Caco-2 (cell line): ENCODE measurements at regions not wholly inside any gene's neighbourhood (a gene's known extent, or its start where the extent isn't known, plus 50 kb on each side); places are given as distances from the start of the nearest gene placed in this dataset.

Experiments
- BruUV-seq: library from RNA; stranded (reverse); fragments of 400-500 nt; replicated peaks from 2 replicates; lab custom pipeline; 2021; lab: Mats Ljungman, UMichigan
- CTCF ChIA-PET: fragments of 300-600 bp; sonication (Branson Sonifier 250); formaldehyde crosslinking; loops from one replicate; lab custom pipeline; 2022; ENCODE audit warnings: antibody characterized with exemption; lab: Charles Lee
- POLR2A ChIA-PET: fragments of 300-600 bp; sonication (Branson Sonifier 250); formaldehyde crosslinking; loops from one replicate; lab custom pipeline; 2022; ENCODE audit warnings: antibody characterized with exemption; lab: Charles Lee
- DNase-seq, 2 experiments: peaks; one replicate each; pipeline versions ENCODE4 v3.0.0 to v3.0.0-alpha.2; 2020 to 2022
- H3K27me3 ChIP-seq: replicated peaks from 2 replicates; pipeline ENCODE4 v1.6.0; 2011; ENCODE audit warnings: low read length; ENCODE audit not compliant: control insufficient read depth, insufficient read depth
- H3K36me3 ChIP-seq: 2 replicates; pipeline ENCODE4 v1.5.1; 2011; ENCODE audit warnings: low read length; ENCODE audit not compliant: control insufficient read depth, insufficient read depth
- H3K4me1 ChIP-seq: fragments of 250-450 bp; sonication (Bioruptor Pico); 2 replicates; pipeline ENCODE4 v1.5.1; 2020; ENCODE audit warnings: mild to moderate bottlenecking
- H3K4me3 ChIP-seq: 2 replicates; pipeline ENCODE4 v1.5.1; 2011; ENCODE audit warnings: low read depth, mild to moderate bottlenecking, control low read depth, low read length
- H3K9me3 ChIP-seq: fragments of 250-450 bp; sonication (Bioruptor Pico); 2 replicates; pipeline ENCODE4 v1.5.1; 2020; ENCODE audit warnings: mild to moderate bottlenecking, moderate library complexity
- H3K27ac Mint-ChIP-seq: one replicate; pipeline ENCODE4 v1.8.0; 2022; ENCODE audit warnings: mixed read lengths; ENCODE audit not compliant: unreplicated experiment
- H3K27me3 Mint-ChIP-seq: one replicate; pipeline ENCODE4 v1.8.0; 2022; ENCODE audit warnings: mixed read lengths; ENCODE audit not compliant: insufficient read depth, unreplicated experiment
- H3K36me3 Mint-ChIP-seq: one replicate; pipeline ENCODE4 v1.8.0; 2022; ENCODE audit warnings: mild to moderate bottlenecking, mixed read lengths; ENCODE audit not compliant: insufficient read depth, unreplicated experiment
- H3K4me1 Mint-ChIP-seq: one replicate; pipeline ENCODE4 v1.8.0; 2022; ENCODE audit warnings: low read depth, mixed read lengths; ENCODE audit not compliant: unreplicated experiment
- H3K4me3 Mint-ChIP-seq: one replicate; pipeline ENCODE4 v1.8.0; 2022; ENCODE audit warnings: mild to moderate bottlenecking, moderate library complexity, mixed read lengths; ENCODE audit not compliant: unreplicated experiment
- H3K9me3 Mint-ChIP-seq: one replicate; pipeline ENCODE4 v1.8.0; 2022; ENCODE audit warnings: mixed read lengths; ENCODE audit not compliant: unreplicated experiment
- CTCF ChIP-seq, 2 experiments: fragments of 200-600 bp in 1 of 2; IDR thresholded peaks; 1 replicate in 1 of 2; 2 replicates in 1 of 2; pipeline versions ENCODE4 v1.5.1 to v1.8.0; 2011 to 2022; ENCODE audit warnings: antibody characterized with exemption in 1 of 2, control low read depth in 1 of 2, inconsistent platforms in 1 of 2, low read depth in 1 of 2, low read length in 1 of 2, mild to moderate bottlenecking in 1 of 2, moderate library complexity in 1 of 2; ENCODE audit not compliant: insufficient read depth in 1 of 2, severe bottlenecking in 1 of 2, unreplicated experiment in 1 of 2
- intact Hi-C: fragments of 100-400 bp; cut with micrococcal nuclease; formaldehyde crosslinking; loops from one replicate; pipeline ENCODE4 v1.10.0; 2022; ENCODE audit not compliant: unreplicated experiment

DNA sequence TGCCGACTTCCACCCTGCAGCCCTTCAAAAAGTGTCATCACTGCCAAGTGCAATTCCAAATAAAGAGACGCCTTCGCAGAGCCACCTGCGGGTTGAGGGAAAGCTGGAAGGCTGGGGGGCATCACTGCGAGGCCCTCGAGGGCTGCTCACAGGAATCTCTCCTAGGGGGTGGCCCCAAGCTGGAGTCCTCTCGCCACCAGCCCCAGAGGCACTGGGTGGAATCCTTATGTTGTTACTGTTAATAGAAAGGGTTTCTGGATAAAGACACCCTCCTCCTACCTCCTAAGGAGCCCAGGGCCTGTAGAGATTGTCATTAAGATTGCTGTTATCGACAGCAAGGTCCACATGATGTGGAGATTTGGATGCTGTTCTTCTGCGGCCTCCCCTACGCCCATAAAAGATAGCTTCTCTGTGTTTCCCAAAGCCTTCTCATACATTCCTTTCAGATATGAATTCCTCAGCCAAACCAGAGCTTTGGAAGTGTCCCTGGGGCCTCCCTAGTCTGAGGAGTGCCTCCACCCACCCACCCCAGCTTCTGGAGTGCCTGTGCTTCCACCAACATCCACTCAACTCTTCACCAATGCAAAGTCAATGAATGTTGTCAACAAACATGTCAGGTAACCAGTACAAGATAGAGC lies 512.7 kb downstream of the SHQ1 start:
- no peaks in the 10 kb centered on the region for H3K27me3 Mint-ChIP-seq
- no peaks in the 10 kb centered on the region for H3K36me3 Mint-ChIP-seq
- CTCF ChIA-PET: no interaction called here
- no peak overlapping the region for H3K27ac Mint-ChIP-seq
- Histone ChIP-seq H3K4me3 (no peak overlapping the region), H3K4me1 (peaks cover 5% of the 10 kb centered on the region), H3K9me3 (no peaks in the 10 kb centered on the region; the same call in 1 of the 2 replicates), H3K27me3 (no peaks in the 10 kb centered on the region), H3K36me3 (no peaks in the 10 kb centered on the region)
- DNase-seq: no peak
- TF ChIP-seq CTCF (IDR thresholded peaks at IDR 0.05; ENCODE audit: insufficient read depth in 1 of 2, low read depth in 1 of 2, low read length in 1 of 2, severe bottlenecking in 1 of 2, unreplicated experiment in 1 of 2): no peak
- intact Hi-C loops: no loop called here
- H3K4me1 Mint-ChIP-seq: no peaks in the 10 kb centered on the region
- POLR2A ChIA-PET: no interaction called here
- no peak overlapping the region for H3K4me3 Mint-ChIP-seq
- BruUV-seq: no TSS peak
- no peaks in the 10 kb centered on the region for H3K9me3 Mint-ChIP-seq

GRCh38 chr3:72334681-72335457 lies 513.4 kb downstream of the SHQ1 start:
- no peaks in the 10 kb centered on the region for H3K27me3 ChIP-seq
- H3K4me1 ChIP-seq: peaks cover 5% of the 10 kb centered on the region
- CTCF ChIA-PET: interaction anchor here (0.6 kb wide), 1 partner anchor 386 kb away, joined by 3 read pairs; no protein-coding TSS in a partner anchor
- Mint-ChIP-seq H3K9me3 (no peaks in the 10 kb centered on the region), H3K4me3 (no peak overlapping the region), H3K27me3 (no peaks in the 10 kb centered on the region), H3K27ac (no peak overlapping the region), H3K36me3 (no peaks in the 10 kb centered on the region), H3K4me1 (no peaks in the 10 kb centered on the region)
- no TSS peak for BruUV-seq
- no peaks in the 10 kb centered on the region; the same call in 1 of the 2 replicates for H3K9me3 ChIP-seq
- POLR2A ChIA-PET: no interaction called here
- DNase-seq: no peak
- no peak overlapping the region for H3K4me3 ChIP-seq
- no peak for TF ChIP-seq CTCF (IDR thresholded peaks at IDR 0.05; ENCODE audit: insufficient read depth in 1 of 2, low read depth in 1 of 2, low read length in 1 of 2, severe bottlenecking in 1 of 2, unreplicated experiment in 1 of 2)
- no peaks in the 10 kb centered on the region for H3K36me3 ChIP-seq
- intact Hi-C loops: no loop called here

- ChIA-PET POLR2A (no interaction called here), CTCF (no interaction called here)
- DNase-seq: no peak
- Histone ChIP-seq H3K4me3 (no peak overlapping the region), H3K4me1 (no peaks in the 10 kb centered on the region), H3K36me3 (no peaks in the 10 kb centered on the region), H3K27me3 (no peaks in the 10 kb centered on the region), H3K9me3 (no peaks in the 10 kb centered on the region)
- Mint-ChIP-seq H3K4me3 (no peak overlapping the region), H3K4me1 (no peaks in the 10 kb centered on the region), H3K9me3 (no peaks in the 10 kb centered on the region), H3K27ac (no peak overlapping the region), H3K27me3 (peaks cover 3% of the 10 kb centered on the region), H3K36me3 (no peaks in the 10 kb centered on the region)
- no TSS peak for BruUV-seq
- intact Hi-C loops: no loop called here
- TF ChIP-seq CTCF (IDR thresholded peaks at IDR 0.05; ENCODE audit: insufficient read depth in 1 of 2, low read depth in 1 of 2, low read length in 1 of 2, severe bottlenecking in 1 of 2, unreplicated experiment in 1 of 2): no peak
Measured at GRCh38 chr3:72332689-72333088, 515.6 kb downstream of the SHQ1 start.
